ENCODE measurements at regions not wholly inside any gene's neighbourhood (a gene's known extent, or its start where the extent isn't known, plus 50 kb on each side); places are given as distances from the start of the nearest gene placed in this dataset.

DNA sequence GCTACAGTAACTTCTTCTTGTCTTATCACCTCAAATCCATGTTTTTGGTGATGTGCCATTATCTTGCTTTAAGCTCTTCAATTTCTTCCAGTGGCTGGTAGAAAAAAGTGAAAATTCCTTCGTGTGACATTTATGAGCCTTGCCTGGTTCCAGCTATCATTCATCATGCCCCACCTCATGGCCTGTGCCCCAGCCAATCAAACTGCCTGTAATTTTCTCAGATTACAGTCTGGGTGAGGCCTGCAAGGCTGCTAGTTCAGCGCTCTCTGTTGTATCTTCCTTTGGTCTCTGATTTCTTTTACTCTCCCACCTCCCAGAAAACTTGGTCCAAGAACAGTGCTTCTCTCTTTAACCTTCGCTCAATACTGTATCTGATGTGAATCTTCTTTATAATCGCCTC, 249.3 kb upstream of the ZNF717 start:
- Histone ChIP-seq H3K27me3 (no peaks in the 10 kb centered on the region), H3K4me3 (no peak overlapping the region), H3K36me3 (no peaks in the 10 kb centered on the region), H3K9me3 (no peaks in the 10 kb centered on the region), H3K4me1 (no peaks in the 10 kb centered on the region), H3K27ac (no peak overlapping the region)
- no peak for DNase-seq
- no peak for TF ChIP-seq POLR2A (IDR thresholded peaks at IDR 0.05)
- TF ChIP-seq, protein P1, sequence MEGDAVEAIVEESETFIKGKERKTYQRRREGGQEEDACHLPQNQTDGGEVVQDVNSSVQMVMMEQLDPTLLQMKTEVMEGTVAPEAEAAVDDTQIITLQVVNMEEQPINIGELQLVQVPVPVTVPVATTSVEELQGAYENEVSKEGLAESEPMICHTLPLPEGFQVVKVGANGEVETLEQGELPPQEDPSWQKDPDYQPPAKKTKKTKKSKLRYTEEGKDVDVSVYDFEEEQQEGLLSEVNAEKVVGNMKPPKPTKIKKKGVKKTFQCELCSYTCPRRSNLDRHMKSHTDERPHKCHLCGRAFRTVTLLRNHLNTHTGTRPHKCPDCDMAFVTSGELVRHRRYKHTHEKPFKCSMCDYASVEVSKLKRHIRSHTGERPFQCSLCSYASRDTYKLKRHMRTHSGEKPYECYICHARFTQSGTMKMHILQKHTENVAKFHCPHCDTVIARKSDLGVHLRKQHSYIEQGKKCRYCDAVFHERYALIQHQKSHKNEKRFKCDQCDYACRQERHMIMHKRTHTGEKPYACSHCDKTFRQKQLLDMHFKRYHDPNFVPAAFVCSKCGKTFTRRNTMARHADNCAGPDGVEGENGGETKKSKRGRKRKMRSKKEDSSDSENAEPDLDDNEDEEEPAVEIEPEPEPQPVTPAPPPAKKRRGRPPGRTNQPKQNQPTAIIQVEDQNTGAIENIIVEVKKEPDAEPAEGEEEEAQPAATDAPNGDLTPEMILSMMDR (IDR thresholded peaks at IDR 0.05), result no peak

DNA sequence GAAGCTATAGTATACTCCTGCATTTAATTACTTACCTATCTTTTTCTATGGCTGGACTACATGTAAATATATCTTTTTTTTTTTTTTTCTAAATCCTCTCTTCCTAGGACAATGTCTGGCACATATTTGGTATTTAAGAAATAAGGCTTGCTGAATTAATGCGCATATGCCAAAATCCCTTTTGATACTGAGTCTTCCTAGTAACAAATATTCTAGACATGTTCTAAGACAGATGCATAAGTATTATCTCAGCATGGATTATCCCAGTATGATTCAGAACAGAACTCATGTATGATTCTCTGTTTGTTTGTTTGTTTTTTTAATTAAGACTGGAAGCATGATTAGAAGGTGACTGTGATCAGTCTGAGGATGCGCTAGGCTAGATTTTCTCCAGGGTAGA, 249.8 kb upstream of the ZNF717 start:
- DNase-seq, result no peak
- H3K36me3 ChIP-seq, result no peaks in the 10 kb centered on the region
- H3K9me3 ChIP-seq, result no peaks in the 10 kb centered on the region
- H3K27ac ChIP-seq, result no peak overlapping the region
- H3K27me3 ChIP-seq, result no peaks in the 10 kb centered on the region
- H3K4me3 ChIP-seq, result no peak overlapping the region
- H3K4me1 ChIP-seq, result no peaks in the 10 kb centered on the region
- TF ChIP-seq, protein P1 (IDR thresholded peaks at IDR 0.05), result no peak
- TF ChIP-seq POLR2A (IDR thresholded peaks at IDR 0.05), result no peak

DNA sequence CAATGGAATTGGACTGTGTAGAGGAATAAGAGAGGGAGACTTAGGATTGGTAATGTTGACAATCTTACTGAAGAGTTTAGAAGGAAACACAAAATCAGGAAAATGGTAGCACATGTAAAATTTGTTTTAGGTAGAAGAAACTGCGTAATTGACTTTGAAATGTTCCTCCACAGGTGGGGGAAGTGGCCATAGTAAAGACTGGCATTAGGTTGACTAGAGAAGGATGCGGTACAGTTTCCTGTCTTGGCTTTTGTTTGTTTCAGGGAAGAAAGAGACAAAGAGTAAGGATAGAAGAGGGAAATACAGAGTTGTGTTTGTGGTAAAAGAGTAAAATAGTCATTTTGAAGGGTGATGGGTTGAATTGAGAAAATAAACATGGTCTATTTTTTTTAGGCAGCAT, 253.6 kb upstream of the ZNF717 start:
- no peak overlapping the region for H3K4me3 ChIP-seq
- no peak for DNase-seq
- no peak for TF ChIP-seq POLR2A (IDR thresholded peaks at IDR 0.05)
- TF ChIP-seq, protein P1 (IDR thresholded peaks at IDR 0.05), result no peak
- H3K4me1 ChIP-seq, result no peaks in the 10 kb centered on the region
- H3K27me3 ChIP-seq, result no peaks in the 10 kb centered on the region
- H3K9me3 ChIP-seq, result no peaks in the 10 kb centered on the region
- H3K27ac ChIP-seq, result no peak overlapping the region
- no peaks in the 10 kb centered on the region for H3K36me3 ChIP-seq

DNA sequence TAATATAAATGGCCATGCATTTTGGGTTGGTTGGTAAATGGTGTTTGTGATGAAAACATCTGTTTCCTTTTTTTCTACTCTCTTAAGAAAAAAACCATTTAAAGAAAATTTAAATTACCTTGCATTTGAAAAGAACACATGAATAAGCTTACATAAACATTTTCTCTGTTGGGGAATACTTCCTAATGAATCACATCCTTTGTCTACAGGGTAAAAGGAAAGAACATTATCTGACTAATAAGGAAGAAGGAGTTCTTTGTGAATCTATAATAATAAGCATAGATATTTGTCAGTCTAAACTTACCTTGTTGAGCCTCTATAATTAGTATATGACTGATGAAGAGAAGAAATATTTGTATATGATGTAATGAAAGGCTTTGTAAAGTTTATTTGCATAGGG, 254.1 kb upstream of the ZNF717 start:
- Histone ChIP-seq H3K4me3 (no peak overlapping the region), H3K9me3 (no peaks in the 10 kb centered on the region), H3K4me1 (no peaks in the 10 kb centered on the region), H3K36me3 (no peaks in the 10 kb centered on the region), H3K27me3 (no peaks in the 10 kb centered on the region), H3K27ac (no peak overlapping the region)
- no peak for DNase-seq
- no peak for TF ChIP-seq POLR2A (IDR thresholded peaks at IDR 0.05)
- TF ChIP-seq, protein P1 (IDR thresholded peaks at IDR 0.05), result no peak

DNA sequence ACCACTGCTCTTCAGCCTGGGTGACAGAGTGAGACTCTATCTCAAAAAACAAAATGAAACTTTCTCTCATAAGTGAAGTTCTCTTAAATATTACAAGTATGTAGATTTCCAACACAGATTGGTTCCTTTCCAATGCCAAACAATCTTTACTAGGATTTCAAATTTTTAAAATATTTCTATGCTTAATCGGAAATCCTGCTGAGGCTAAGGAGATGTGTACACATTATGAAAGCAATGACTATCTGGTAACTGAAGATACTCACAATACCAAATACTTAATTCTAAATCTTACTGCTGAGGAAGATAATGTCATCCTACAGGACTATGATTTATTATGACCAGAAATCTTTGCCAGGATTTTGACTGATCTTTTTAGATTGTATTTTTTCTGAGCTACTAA, 255.6 kb upstream of the ZNF717 start:
- TF ChIP-seq POLR2A (IDR thresholded peaks at IDR 0.05), result no peak
- TF ChIP-seq, protein P1 (IDR thresholded peaks at IDR 0.05), result no peak
- Histone ChIP-seq H3K4me1 (no peaks in the 10 kb centered on the region), H3K36me3 (no peaks in the 10 kb centered on the region), H3K27me3 (no peaks in the 10 kb centered on the region), H3K4me3 (no peak overlapping the region), H3K27ac (no peak overlapping the region), H3K9me3 (no peaks in the 10 kb centered on the region)
- DNase-seq, result no peak

DNA sequence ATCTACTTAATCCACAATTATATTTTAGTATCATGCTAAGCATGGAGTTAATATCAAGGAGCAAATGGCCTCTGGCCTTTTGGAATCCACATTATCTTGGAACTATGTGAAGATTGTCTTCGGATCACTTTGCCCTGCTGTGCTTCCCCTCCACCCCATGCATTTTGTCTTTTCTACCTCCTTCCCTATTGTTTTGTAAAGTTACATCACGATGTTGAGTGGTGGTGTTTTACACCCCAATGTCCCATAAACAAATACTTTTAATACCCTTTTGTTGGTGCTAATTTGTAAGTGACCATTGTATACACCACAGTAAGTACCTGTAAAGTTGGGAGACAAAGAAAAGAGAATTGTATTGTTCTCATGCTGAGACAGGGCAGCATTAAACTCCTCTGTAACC, 258.4 kb upstream of the ZNF717 start:
- Histone ChIP-seq H3K27me3 (no peaks in the 10 kb centered on the region), H3K36me3 (no peaks in the 10 kb centered on the region), H3K9me3 (no peaks in the 10 kb centered on the region), H3K27ac (no peak overlapping the region), H3K4me1 (no peaks in the 10 kb centered on the region), H3K4me3 (no peak overlapping the region)
- DNase-seq, result no peak
- TF ChIP-seq, protein P1 (IDR thresholded peaks at IDR 0.05), result no peak
- no peak for TF ChIP-seq POLR2A (IDR thresholded peaks at IDR 0.05)

All from Peyer's patch (tissue), 4 donors.